ENCODE measurements at regions not wholly inside any gene's neighbourhood (a gene's known extent, or its start where the extent isn't known, plus 50 kb on each side); places are given as distances from the start of the nearest gene placed in this dataset.

DNA sequence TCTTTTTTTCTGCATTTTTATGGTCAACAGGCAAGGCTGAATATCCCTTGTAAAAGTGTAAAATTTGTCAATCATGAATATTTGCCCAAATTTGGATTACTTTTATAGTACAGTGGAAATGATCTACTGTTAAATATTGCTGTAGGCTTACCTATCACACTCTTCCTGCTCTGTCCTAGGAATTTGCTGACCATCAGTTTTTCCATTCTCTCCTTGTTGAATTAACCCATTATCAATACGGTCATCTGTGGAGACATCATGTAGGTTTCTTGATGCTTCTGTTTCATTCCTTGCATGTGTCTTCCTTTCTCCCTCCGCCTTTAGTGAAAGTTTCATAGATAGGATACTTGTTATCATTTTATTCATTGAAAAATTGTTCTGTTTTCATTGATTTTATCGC is 139.6 kb upstream of the TUBA3C start:
- FAIRE-seq = no peak

More for the DNA sequence above, 139.6 kb upstream of the TUBA3C start:
- DNase-seq (ENCODE audit: low spot score) = no peak
- Histone ChIP-seq H3K4me1 (ENCODE audit: insufficient read depth, low read length) (no peaks in the 10 kb centered on the region), H3K27me3 (ENCODE audit: control insufficient read depth in 1 of 2, insufficient read depth in 2 of 2, low read length in 2 of 2) (no peaks in the 10 kb centered on the region), H3K27ac (ENCODE audit: extremely low read length, insufficient read depth, low read length) (no peak overlapping the region), H3K36me3 (replicated peaks in 1 of 2; ENCODE audit: control insufficient read depth in 1 of 2, insufficient read depth in 2 of 2, low read length in 2 of 2) (no peaks in the 10 kb centered on the region), H2AFZ (ENCODE audit: low read length) (no peak overlapping the region), H3K9ac (ENCODE audit: insufficient read depth, low read depth, low read length) (no peak overlapping the region), H3K79me2 (ENCODE audit: insufficient read depth, low read length) (no peaks in the 10 kb centered on the region), H3K4me3 (replicated peaks in 1 of 3; ENCODE audit: insufficient read depth in 1 of 3, low read depth in 2 of 3, low read length in 3 of 3) (no peak overlapping the region), H4K20me1 (ENCODE audit: insufficient read depth, low read length) (no peaks in the 10 kb centered on the region), H3K4me2 (ENCODE audit: low read depth, low read length) (no peak overlapping the region), H3K9me3 (ENCODE audit: low read length) (peaks cover 14% of the 10 kb centered on the region; the same call in 1 of the 2 replicates)
- TF ChIP-seq ISX (CRISPR knock-in tag; conservative IDR thresholded peaks at IDR 0.05) (no peak), ZNF878 (CRISPR knock-in tag; IDR thresholded peaks at IDR 0.05) (no peak), ZNF629 (CRISPR knock-in tag; conservative IDR thresholded peaks at IDR 0.05) (no peak), ZKSCAN5 (CRISPR knock-in tag; IDR thresholded peaks at IDR 0.05) (no peak), ARHGAP35 (CRISPR knock-in tag; IDR thresholded peaks at IDR 0.05; ENCODE audit: borderline replicate concordance) (no peak), MAFK (conservative IDR thresholded peaks at IDR 0.05 in 1 of 2, IDR thresholded peaks at IDR 0.05 in 1 of 2; ENCODE audit: low read length in 2 of 2) (peak; percentile 60 to 68), MAFF (IDR thresholded peaks at IDR 0.05; ENCODE audit: low read depth, low read length) (0 out of 2 replicates have a peak, but pooled peaks have one; percentile 27), ZSCAN22 (CRISPR knock-in tag; IDR thresholded peaks at IDR 0.05) (no peak), ZFP82 (CRISPR knock-in tag; IDR thresholded peaks at IDR 0.05; ENCODE audit: borderline replicate concordance) (no peak)
- TF ChIP-seq, protein P1, sequence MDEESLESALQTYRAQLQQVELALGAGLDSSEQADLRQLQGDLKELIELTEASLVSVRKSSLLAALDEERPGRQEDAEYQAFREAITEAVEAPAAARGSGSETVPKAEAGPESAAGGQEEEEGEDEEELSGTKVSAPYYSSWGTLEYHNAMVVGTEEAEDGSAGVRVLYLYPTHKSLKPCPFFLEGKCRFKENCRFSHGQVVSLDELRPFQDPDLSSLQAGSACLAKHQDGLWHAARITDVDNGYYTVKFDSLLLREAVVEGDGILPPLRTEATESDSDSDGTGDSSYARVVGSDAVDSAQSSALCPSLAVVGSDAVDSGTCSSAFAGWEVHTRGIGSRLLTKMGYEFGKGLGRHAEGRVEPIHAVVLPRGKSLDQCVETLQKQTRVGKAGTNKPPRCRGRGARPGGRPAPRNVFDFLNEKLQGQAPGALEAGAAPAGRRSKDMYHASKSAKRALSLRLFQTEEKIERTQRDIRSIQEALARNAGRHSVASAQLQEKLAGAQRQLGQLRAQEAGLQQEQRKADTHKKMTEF (CRISPR knock-in tag; IDR thresholded peaks at IDR 0.05) = no peak
- TF ChIP-seq, protein P2, sequence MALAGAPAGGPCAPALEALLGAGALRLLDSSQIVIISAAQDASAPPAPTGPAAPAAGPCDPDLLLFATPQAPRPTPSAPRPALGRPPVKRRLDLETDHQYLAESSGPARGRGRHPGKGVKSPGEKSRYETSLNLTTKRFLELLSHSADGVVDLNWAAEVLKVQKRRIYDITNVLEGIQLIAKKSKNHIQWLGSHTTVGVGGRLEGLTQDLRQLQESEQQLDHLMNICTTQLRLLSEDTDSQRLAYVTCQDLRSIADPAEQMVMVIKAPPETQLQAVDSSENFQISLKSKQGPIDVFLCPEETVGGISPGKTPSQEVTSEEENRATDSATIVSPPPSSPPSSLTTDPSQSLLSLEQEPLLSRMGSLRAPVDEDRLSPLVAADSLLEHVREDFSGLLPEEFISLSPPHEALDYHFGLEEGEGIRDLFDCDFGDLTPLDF (CRISPR knock-in tag; IDR thresholded peaks at IDR 0.05) = no peak
- TF ChIP-seq, protein P3, sequence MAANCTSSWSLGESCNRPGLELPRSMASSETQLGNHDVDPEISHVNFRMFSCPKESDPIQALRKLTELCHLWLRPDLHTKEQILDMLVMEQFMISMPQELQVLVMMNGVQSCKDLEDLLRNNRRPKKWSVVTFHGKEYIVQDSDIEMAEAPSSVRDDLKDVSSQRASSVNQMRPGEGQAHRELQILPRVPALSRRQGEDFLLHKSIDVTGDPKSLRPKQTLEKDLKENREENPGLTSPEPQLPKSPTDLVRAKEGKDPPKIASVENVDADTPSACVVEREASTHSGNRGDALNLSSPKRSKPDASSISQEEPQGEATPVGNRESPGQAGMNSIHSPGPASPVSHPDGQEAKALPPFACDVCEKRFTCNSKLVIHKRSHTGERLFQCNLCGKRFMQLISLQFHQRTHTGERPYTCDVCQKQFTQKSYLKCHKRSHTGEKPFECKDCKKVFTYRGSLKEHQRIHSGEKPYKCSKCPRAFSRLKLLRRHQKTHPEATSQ (CRISPR knock-in tag; IDR thresholded peaks at IDR 0.05; ENCODE audit: borderline replicate concordance) = no peak
- BruUV-seq (replicated peaks) = no TSS peak
- CTCF ChIA-PET (ENCODE audit: low intra/inter-chr PET ratio, low total read pairs) = no interaction called here
- intact Hi-C loops (cut with micrococcal nuclease; ENCODE audit: unreplicated experiment) = no loop called here
- no peak for ATAC-seq
- POLR2A ChIA-PET = no interaction called here
- WGBS (ENCODE audit: low lambda C conversion rate) = 22% methylated on average over 3 of the region's 3 CpGs
- in situ Hi-C loops (cut with HindIII; ENCODE audit: extremely low pct_ligation_motif_present, low pct_unique_long_range_greater_than_20kb) = no loop called here
